Activated B cell treated with CpG ODN at 0.5 μM for 24 hours (primary cell): ENCODE measurements at regions not wholly inside any gene's neighbourhood (a gene's known extent, or its start where the extent isn't known, plus 50 kb on each side); places are given as distances from the start of the nearest gene placed in this dataset.
"Not testable (repeated sequence)": the region's sequence is repeated elsewhere in the genome, so short reads cannot be mapped to it uniquely, and the experiment has no call there.

Source experiments
- ATAC-seq: fragments of 200-7000 bp; cut with Tn5 transposase; one replicate; pipeline ENCODE4 v1.10.0; 2021; ENCODE audit warnings: low read depth, mild to moderate bottlenecking, moderate library complexity
- CTCF ChIA-PET: fragments of 350-600 bp; sonication (Branson Sonifier 250); formaldehyde crosslinking; loops from one replicate; lab custom pipeline; 2021; ENCODE audit warnings: antibody characterized with exemption; lab: Charles Lee
- POLR2A ChIA-PET: fragments of 350-600 bp; sonication (Branson Sonifier 250); formaldehyde crosslinking; loops from one replicate; lab custom pipeline; 2021; ENCODE audit warnings: antibody characterized with exemption; lab: Charles Lee
- DNase-seq: peaks from one replicate; pipeline ENCODE4 v3.0.0; 2022
- H3K27ac Mint-ChIP-seq: one replicate; pipeline ENCODE4 v1.8.0; 2020; ENCODE audit warnings: mixed read lengths
- H3K27me3 Mint-ChIP-seq: one replicate; pipeline ENCODE4 v1.8.0; 2021; ENCODE audit warnings: mixed read lengths
- H3K36me3 Mint-ChIP-seq: one replicate; pipeline ENCODE4 v1.8.0; 2021; ENCODE audit warnings: low read depth, mixed read lengths
- H3K4me1 Mint-ChIP-seq: one replicate; pipeline ENCODE4 v1.8.0; 2021; ENCODE audit warnings: mixed read lengths
- H3K4me3 Mint-ChIP-seq: one replicate; pipeline ENCODE4 v1.8.0; 2020; ENCODE audit warnings: mild to moderate bottlenecking, mixed read lengths
- H3K9me3 Mint-ChIP-seq: one replicate; pipeline ENCODE4 v1.8.0; 2020; ENCODE audit warnings: mixed read lengths
- CTCF ChIP-seq: fragments of 200-600 bp; IDR thresholded peaks from one replicate; pipeline ENCODE4 v1.8.0; 2022; ENCODE audit warnings: antibody characterized with exemption, mild to moderate bottlenecking
- intact Hi-C: fragments of 100-400 bp; cut with micrococcal nuclease; formaldehyde crosslinking; loops from one replicate; pipeline ENCODE4 v1.15.1; 2024

DNA sequence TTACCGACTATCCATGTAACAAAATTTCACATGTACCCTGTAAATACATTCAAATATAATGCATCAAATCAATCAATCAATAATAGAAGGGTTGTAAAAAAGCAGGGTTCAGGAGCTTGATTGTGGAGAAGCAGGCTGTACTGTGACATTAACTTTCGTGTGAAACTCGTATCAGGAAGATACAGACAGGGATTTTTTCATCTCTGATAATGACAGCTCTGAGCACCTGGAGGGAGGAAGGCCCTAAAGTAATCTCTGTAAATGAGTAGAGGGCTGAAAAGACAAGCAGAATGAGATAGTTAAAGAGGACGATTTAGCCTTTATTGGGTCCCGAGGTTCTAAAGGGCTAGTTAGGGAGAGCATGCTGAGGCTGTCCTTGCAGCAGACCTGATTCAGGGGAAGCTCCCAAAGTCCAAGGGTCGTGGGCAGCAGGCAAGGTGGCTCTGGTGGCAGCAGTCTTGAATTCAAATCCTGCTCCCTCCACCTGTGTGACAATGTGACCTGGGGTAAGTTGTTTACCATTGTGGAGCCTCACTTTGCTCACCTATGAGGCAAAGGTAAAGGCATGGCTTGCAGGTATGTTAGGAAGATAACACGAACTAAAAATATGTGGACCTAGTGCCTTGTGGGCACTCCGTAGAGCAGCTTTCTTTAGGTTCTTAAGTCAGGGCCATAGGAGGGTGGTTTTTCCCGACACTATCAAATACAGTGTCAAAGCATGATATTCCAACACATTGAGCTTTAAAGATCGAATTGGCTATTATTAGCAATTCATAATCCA is 219.4 kb upstream of the MYLIP start:
- ATAC-seq: no peak
- intact Hi-C loops: loop anchor here (10.0 kb wide), 1 partner anchor 1795 kb away; the partner anchor contains the start of gene NUP153
- H3K36me3 Mint-ChIP-seq: no peaks in the 10 kb centered on the region
- no peak for TF ChIP-seq CTCF
- H3K4me1 Mint-ChIP-seq: peaks cover 29% of the 10 kb centered on the region
- ChIA-PET CTCF (no interaction called here), POLR2A (no interaction called here)
- no peak overlapping the region for H3K4me3 Mint-ChIP-seq
- no peaks in the 10 kb centered on the region for H3K9me3 Mint-ChIP-seq
- DNase-seq: no peak
- H3K27ac Mint-ChIP-seq: no peak overlapping the region
- no peaks in the 10 kb centered on the region for H3K27me3 Mint-ChIP-seq

GRCh38 chr6:15908871-15909270 is 220.0 kb upstream of the MYLIP start:
- H3K27ac Mint-ChIP-seq: no peak overlapping the region
- intact Hi-C loops: loop anchor here (10.0 kb wide), 1 partner anchor 1796 kb away; the partner anchor contains the start of gene NUP153
- CTCF ChIA-PET: no interaction called here

GRCh38 chr6:15907914-15908518 is 220.9 kb upstream of the MYLIP start:
- intact Hi-C loops: loop anchor here (10.0 kb wide), 1 partner anchor 1797 kb away; the partner anchor contains the start of gene NUP153
- H3K4me1 Mint-ChIP-seq: peaks cover 40% of the 10 kb centered on the region
- no peak for ATAC-seq
- no peak overlapping the region for H3K27ac Mint-ChIP-seq
- H3K4me3 Mint-ChIP-seq: no peak overlapping the region
- CTCF ChIA-PET: no interaction called here
- POLR2A ChIA-PET: interaction anchor here (1.2 to 2.5 kb wide), 2 partner anchors 28 to 222 kb away, joined by 3 to 21 read pairs; partner anchors contain the start of gene MYLIP
- no peaks in the 10 kb centered on the region for H3K36me3 Mint-ChIP-seq
- peaks cover 2% of the 10 kb centered on the region for H3K9me3 Mint-ChIP-seq
- no peak for DNase-seq
- no peaks in the 10 kb centered on the region for H3K27me3 Mint-ChIP-seq
- no peak for TF ChIP-seq CTCF

More at GRCh38 chr6:15908871-15909270, 220.0 kb upstream of the MYLIP start:
- no peaks in the 10 kb centered on the region for H3K36me3 Mint-ChIP-seq
- ATAC-seq (no peak), DNase-seq (no peak)
- POLR2A ChIA-PET: interaction anchor here (1.2 kb wide), 1 partner anchor 29 kb away, joined by 3 read pairs; no protein-coding TSS in a partner anchor
- H3K4me3 Mint-ChIP-seq: no peak overlapping the region
- no peaks in the 10 kb centered on the region for H3K9me3 Mint-ChIP-seq
- no peaks in the 10 kb centered on the region for H3K27me3 Mint-ChIP-seq
- H3K4me1 Mint-ChIP-seq: peaks cover 34% of the 10 kb centered on the region
- TF ChIP-seq CTCF: no peak

DNA sequence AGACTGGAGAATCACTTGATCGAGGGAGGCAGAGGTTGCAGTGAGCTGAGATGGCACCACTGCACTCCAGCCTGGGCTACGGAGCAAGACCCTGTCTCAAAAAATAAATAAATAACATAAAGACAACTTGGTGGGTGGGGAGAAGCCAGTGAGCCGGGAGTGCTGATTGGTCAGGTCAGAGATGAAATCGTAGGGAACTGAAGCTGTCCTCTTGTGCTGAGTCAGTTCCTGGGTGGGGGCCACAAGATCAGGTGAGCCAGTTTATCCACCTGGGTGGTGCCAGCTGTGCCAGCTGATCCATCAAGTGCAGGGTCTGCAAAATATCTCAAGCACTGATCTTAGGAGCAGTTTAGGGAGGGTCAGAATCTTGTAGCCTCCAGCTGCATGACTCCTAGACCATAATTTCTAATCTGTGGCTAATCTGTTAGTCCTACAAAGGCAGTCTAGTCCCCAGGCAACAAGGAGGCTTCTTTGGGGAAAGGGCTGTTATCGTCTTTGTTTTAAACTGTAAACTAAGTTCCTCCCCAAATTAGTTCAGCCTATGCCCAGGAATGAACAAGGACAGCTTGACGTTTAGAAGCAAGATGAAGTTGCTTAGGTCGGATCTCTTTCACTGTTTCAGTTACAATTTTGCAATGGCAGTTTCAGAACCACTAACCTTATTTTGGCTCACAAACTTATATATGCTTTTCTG is 221.5 kb upstream of the MYLIP start:
- Mint-ChIP-seq H3K27ac (peak overlapping the region; percentile 59), H3K4me1 (peaks cover 46% of the 10 kb centered on the region)
- intact Hi-C loops: loop anchor here (10.0 kb wide), 1 partner anchor 1797 kb away; the partner anchor contains the start of gene NUP153
- POLR2A ChIA-PET: interaction anchor here (1.2 to 2.5 kb wide), 2 partner anchors 28 to 222 kb away, joined by 3 to 21 read pairs; partner anchors contain the start of gene MYLIP
- H3K9me3 Mint-ChIP-seq, H3K36me3 Mint-ChIP-seq, H3K4me3 Mint-ChIP-seq, ATAC-seq, DNase-seq, H3K27me3 Mint-ChIP-seq, CTCF ChIA-PET: not testable (repeated sequence)

GRCh38 chr6:15906420-15907016 is 222.4 kb upstream of the MYLIP start:
- no peaks in the 10 kb centered on the region for H3K36me3 Mint-ChIP-seq
- ATAC-seq: no peak
- TF ChIP-seq CTCF: no peak
- ChIA-PET CTCF (interaction anchor here (0.8 to 1.8 kb wide), 2 partner anchors 8 to 222 kb away, joined by 3 to 5 read pairs; partner anchors contain the start of gene MYLIP), POLR2A (interaction anchor here (0.7 to 2.5 kb wide), 4 partner anchors 8 to 244 kb away, joined by 3 to 21 read pairs (median 4); partner anchors contain the start of gene MYLIP)
- peak overlapping the region; percentile 82 for H3K27ac Mint-ChIP-seq
- H3K4me3 Mint-ChIP-seq: no peak overlapping the region
- intact Hi-C loops: loop anchor here (10.0 kb wide), 1 partner anchor 1798 kb away; the partner anchor contains the start of gene NUP153
- no peaks in the 10 kb centered on the region for H3K27me3 Mint-ChIP-seq
- no peak for DNase-seq
- H3K4me1 Mint-ChIP-seq: peaks cover 54% of the 10 kb centered on the region
- H3K9me3 Mint-ChIP-seq: peaks cover 2% of the 10 kb centered on the region
